ENCODE measurements at regions not wholly inside any gene's neighbourhood (a gene's known extent, or its start where the extent isn't known, plus 50 kb on each side); places are given as distances from the start of the nearest gene placed in this dataset.

DNA sequence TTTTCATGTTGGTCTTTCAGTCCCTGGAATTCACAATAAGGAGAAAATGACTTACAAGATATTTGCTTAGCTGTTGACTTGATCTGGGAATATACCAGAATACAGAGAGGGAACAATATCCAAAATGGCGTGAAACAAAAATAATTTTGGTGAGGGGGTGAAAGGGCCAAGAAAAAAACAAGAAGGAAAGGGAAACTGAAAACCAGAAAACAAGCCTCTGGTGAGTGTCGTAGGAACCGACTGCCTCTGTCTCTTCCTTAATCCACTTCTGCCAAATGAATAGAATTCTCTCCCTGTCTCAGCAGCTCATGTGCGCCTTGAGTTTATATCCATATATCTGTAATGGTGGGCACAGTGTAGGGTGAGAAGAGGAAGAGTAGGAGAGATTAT lies 367.6 kb downstream of the ETS1 start:
- ChIA-PET POLR2A (no interaction called here), CTCF (interaction anchor here (0.6 to 0.7 kb wide), 2 partner anchors 10 to 414 kb away, joined by 3 to 4 read pairs; no protein-coding TSS in a partner anchor)
- Histone ChIP-seq H3K27ac (ENCODE audit: low read depth in 2 of 2, low read length in 1 of 2) (no peak overlapping the region), H3K9me3 (no peaks in the 10 kb centered on the region), H2AFZ (ENCODE audit: low read depth) (no peak overlapping the region), H4K20me1 (ENCODE audit: insufficient read depth) (no peaks in the 10 kb centered on the region), H3K4me3 (ENCODE audit: low read depth in 2 of 2, low read length in 1 of 2) (no peak overlapping the region), H3K4me2 (no peak overlapping the region), H3K4me1 (ENCODE audit: control insufficient read depth in 1 of 2, insufficient read depth in 2 of 2, low read depth in 1 of 2, low read length in 1 of 2) (no peaks in the 10 kb centered on the region), H3K9me2 (no peaks in the 10 kb centered on the region), H3K79me2 (ENCODE audit: insufficient read depth) (no peaks in the 10 kb centered on the region), H3K9ac (no peak overlapping the region), H3F3A (replicated peaks; ENCODE audit: insufficient read depth) (no peaks in the 10 kb centered on the region), H3K36me3 (replicated peaks in 1 of 2; ENCODE audit: control insufficient read depth in 1 of 2, insufficient read depth in 2 of 2, low read length in 1 of 2) (no peaks in the 10 kb centered on the region), H3K27me3 (ENCODE audit: insufficient read depth) (no peaks in the 10 kb centered on the region)
- TF ChIP-seq MEF2A (IDR thresholded peaks at IDR 0.05; ENCODE audit: borderline replicate concordance, low read depth) (no peak), TAF1 (IDR thresholded peaks at IDR 0.05; ENCODE audit: borderline replicate concordance, low read depth, low read length) (no peak), MXI1 (IDR thresholded peaks at IDR 0.05; ENCODE audit: low read depth, low read length) (no peak), FOSL2 (IDR thresholded peaks at IDR 0.05; ENCODE audit: borderline replicate concordance, low read depth) (no peak), TEAD4 (IDR thresholded peaks at IDR 0.05; ENCODE audit: borderline replicate concordance, insufficient read depth) (no peak), RFX5 (IDR thresholded peaks at IDR 0.05; ENCODE audit: low read length) (no peak), EP300 (IDR thresholded peaks at IDR 0.05; ENCODE audit: borderline replicate concordance in 1 of 2, low read depth in 1 of 2, low read length in 1 of 2) (no peak), YY1 (IDR thresholded peaks at IDR 0.05; ENCODE audit: low read depth) (no peak)
- TF ChIP-seq, protein P1, sequence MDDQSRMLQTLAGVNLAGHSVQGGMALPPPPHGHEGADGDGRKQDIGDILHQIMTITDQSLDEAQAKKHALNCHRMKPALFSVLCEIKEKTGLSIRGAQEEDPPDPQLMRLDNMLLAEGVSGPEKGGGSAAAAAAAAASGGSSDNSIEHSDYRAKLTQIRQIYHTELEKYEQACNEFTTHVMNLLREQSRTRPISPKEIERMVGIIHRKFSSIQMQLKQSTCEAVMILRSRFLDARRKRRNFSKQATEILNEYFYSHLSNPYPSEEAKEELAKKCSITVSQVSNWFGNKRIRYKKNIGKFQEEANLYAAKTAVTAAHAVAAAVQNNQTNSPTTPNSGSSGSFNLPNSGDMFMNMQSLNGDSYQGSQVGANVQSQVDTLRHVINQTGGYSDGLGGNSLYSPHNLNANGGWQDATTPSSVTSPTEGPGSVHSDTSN (IDR thresholded peaks at IDR 0.05), result no peak
- no peak for DNase-seq
- WGBS (ENCODE audit: low lambda C conversion rate), result 88% methylated on average over 4 of the region's 4 CpGs

- Histone ChIP-seq H2AFZ (ENCODE audit: low read depth) (no peak overlapping the region), H3K4me1 (ENCODE audit: control insufficient read depth in 1 of 2, insufficient read depth in 2 of 2, low read depth in 1 of 2, low read length in 1 of 2) (peaks cover 0 to 3% of the 10 kb centered on the region in 2 experiments; a peak in 1 of 4 replicates), H3K36me3 (replicated peaks in 1 of 2; ENCODE audit: control insufficient read depth in 1 of 2, insufficient read depth in 2 of 2, low read length in 1 of 2) (no peaks in the 10 kb centered on the region), H4K20me1 (ENCODE audit: insufficient read depth) (no peaks in the 10 kb centered on the region), H3K9ac (no peak overlapping the region), H3F3A (replicated peaks; ENCODE audit: insufficient read depth) (peaks cover 4% of the 10 kb centered on the region), H3K4me3 (ENCODE audit: low read depth in 2 of 2, low read length in 1 of 2) (no peak overlapping the region), H3K9me2 (no peaks in the 10 kb centered on the region), H3K9me3 (no peaks in the 10 kb centered on the region), H3K27ac (ENCODE audit: low read depth in 2 of 2, low read length in 1 of 2) (no peak overlapping the region), H3K4me2 (no peak overlapping the region), H3K27me3 (ENCODE audit: insufficient read depth) (no peaks in the 10 kb centered on the region), H3K79me2 (ENCODE audit: insufficient read depth) (no peaks in the 10 kb centered on the region)
- no peak for DNase-seq
- TF ChIP-seq MAX (IDR thresholded peaks at IDR 0.05; ENCODE audit: low read depth) (no peak), FOXJ3 (CRISPR knock-in tag; IDR thresholded peaks at IDR 0.05) (no peak), MEF2A (IDR thresholded peaks at IDR 0.05; ENCODE audit: borderline replicate concordance, low read depth) (no peak), SIN3A (IDR thresholded peaks at IDR 0.05; ENCODE audit: borderline replicate concordance, low read depth, low read length) (no peak), CHD2 (IDR thresholded peaks at IDR 0.05; ENCODE audit: low read length, partially characterized antibody) (no peak), SMC3 (IDR thresholded peaks at IDR 0.05; ENCODE audit: low read depth, low read length) (no peak), USF2 (IDR thresholded peaks at IDR 0.05; ENCODE audit: borderline replicate concordance, low read depth, low read length) (no peak), ELF1 (IDR thresholded peaks at IDR 0.05) (no peak)
- TF ChIP-seq, protein P2, sequence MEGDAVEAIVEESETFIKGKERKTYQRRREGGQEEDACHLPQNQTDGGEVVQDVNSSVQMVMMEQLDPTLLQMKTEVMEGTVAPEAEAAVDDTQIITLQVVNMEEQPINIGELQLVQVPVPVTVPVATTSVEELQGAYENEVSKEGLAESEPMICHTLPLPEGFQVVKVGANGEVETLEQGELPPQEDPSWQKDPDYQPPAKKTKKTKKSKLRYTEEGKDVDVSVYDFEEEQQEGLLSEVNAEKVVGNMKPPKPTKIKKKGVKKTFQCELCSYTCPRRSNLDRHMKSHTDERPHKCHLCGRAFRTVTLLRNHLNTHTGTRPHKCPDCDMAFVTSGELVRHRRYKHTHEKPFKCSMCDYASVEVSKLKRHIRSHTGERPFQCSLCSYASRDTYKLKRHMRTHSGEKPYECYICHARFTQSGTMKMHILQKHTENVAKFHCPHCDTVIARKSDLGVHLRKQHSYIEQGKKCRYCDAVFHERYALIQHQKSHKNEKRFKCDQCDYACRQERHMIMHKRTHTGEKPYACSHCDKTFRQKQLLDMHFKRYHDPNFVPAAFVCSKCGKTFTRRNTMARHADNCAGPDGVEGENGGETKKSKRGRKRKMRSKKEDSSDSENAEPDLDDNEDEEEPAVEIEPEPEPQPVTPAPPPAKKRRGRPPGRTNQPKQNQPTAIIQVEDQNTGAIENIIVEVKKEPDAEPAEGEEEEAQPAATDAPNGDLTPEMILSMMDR (IDR thresholded peaks at IDR 0.05), result no peak
- WGBS (ENCODE audit: low lambda C conversion rate), result 88% methylated on average over 1 of the region's 1 CpG
- ChIA-PET POLR2A (no interaction called here), CTCF (no interaction called here)
Measured at GRCh38 chr11:128216198-128216597, 371.2 kb downstream of the ETS1 start.

Measured in SK-N-SH (cell line).